Mesenchymal stem cell (in vitro differentiated cells and primary cell): ENCODE measurements at regions not wholly inside any gene's neighbourhood (a gene's known extent, or its start where the extent isn't known, plus 50 kb on each side); places are given as distances from the start of the nearest gene placed in this dataset.

Experiments used
- DNase-seq: peaks from one replicate; pipeline ENCODE4 v3.0.0-alpha.2; 2013
- H2AFZ ChIP-seq: one replicate; pipeline ENCODE4 v1.6.1; 2013; ENCODE audit warnings: low read depth, mild to moderate bottlenecking, control low read depth, inconsistent platforms, low read length, moderate library complexity
- H2AK5ac ChIP-seq: 2 replicates; pipeline ENCODE4 v1.6.1; 2013; ENCODE audit warnings: low read length, moderate library complexity, mild to moderate bottlenecking, inconsistent platforms; ENCODE audit not compliant: severe bottlenecking
- H2BK120ac ChIP-seq: one replicate; pipeline ENCODE4 v1.6.1; 2013; ENCODE audit warnings: low read depth, mild to moderate bottlenecking, inconsistent platforms, low read length, moderate library complexity
- H2BK12ac ChIP-seq, 2 experiments: one replicate each; pipeline ENCODE4 v1.6.1; 2013; ENCODE audit warnings: inconsistent platforms in 2 of 2, low read length in 2 of 2, mild to moderate bottlenecking in 2 of 2, moderate library complexity in 2 of 2, control low read depth in 1 of 2
- H2BK15ac ChIP-seq: one replicate; pipeline ENCODE4 v1.6.1; 2013; ENCODE audit warnings: mild to moderate bottlenecking, low read depth, inconsistent platforms; ENCODE audit not compliant: poor library complexity, severe bottlenecking
- H2BK5ac ChIP-seq: 2 replicates; pipeline ENCODE4 v1.6.1; 2013; ENCODE audit warnings: low read depth, mild to moderate bottlenecking, low read length, control low read depth, inconsistent platforms; ENCODE audit not compliant: poor library complexity, severe bottlenecking
- H3K14ac ChIP-seq, 2 experiments: one replicate each; pipeline ENCODE4 v1.6.1; 2013; ENCODE audit warnings: inconsistent platforms in 2 of 2, low read length in 2 of 2, control low read depth in 1 of 2, mild to moderate bottlenecking in 1 of 2, moderate library complexity in 1 of 2
- H3K18ac ChIP-seq, 2 experiments: one replicate each; pipeline ENCODE4 v1.6.1; 2013; ENCODE audit warnings: inconsistent platforms in 2 of 2, low read length in 2 of 2, control low read depth in 1 of 2, low read depth in 1 of 2, mild to moderate bottlenecking in 1 of 2
- H3K23ac ChIP-seq, 2 experiments: one replicate each; pipeline ENCODE4 v1.6.1; 2013; ENCODE audit warnings: inconsistent platforms in 2 of 2, low read length in 2 of 2, mild to moderate bottlenecking in 2 of 2, moderate library complexity in 2 of 2, control low read depth in 1 of 2
- H3K27ac ChIP-seq: 2 replicates; pipeline ENCODE4 v1.5.1; 2013; ENCODE audit warnings: mild to moderate bottlenecking, moderate library complexity, low read length, control low read depth, inconsistent platforms; ENCODE audit not compliant: poor library complexity, severe bottlenecking
- H3K27me3 ChIP-seq, 2 experiments: 2 replicates each; pipeline versions ENCODE4 v1.6.1 to v1.7.0; 2013; ENCODE audit warnings: low read length in 2 of 2, mild to moderate bottlenecking in 2 of 2, moderate library complexity in 2 of 2, control low read depth in 1 of 2, inconsistent platforms in 1 of 2; ENCODE audit not compliant: control insufficient read depth in 1 of 2, insufficient read depth in 1 of 2
- H3K36me3 ChIP-seq, 2 experiments: 2 replicates each; pipeline versions ENCODE4 v1.6.1 to v1.7.0; 2013; ENCODE audit warnings: low read length in 2 of 2, control low read depth in 1 of 2, inconsistent platforms in 1 of 2, low read depth in 1 of 2, mild to moderate bottlenecking in 1 of 2; ENCODE audit not compliant: insufficient read depth in 2 of 2, control insufficient read depth in 1 of 2
- H3K4ac ChIP-seq, 2 experiments: one replicate each; pipeline ENCODE4 v1.6.1; 2013; ENCODE audit warnings: inconsistent platforms in 2 of 2, low read length in 2 of 2, mild to moderate bottlenecking in 2 of 2, moderate library complexity in 2 of 2, control low read depth in 1 of 2, low read depth in 1 of 2
- H3K4me1 ChIP-seq: 2 replicates; pipeline ENCODE4 v1.6.1; 2013; ENCODE audit warnings: low read depth, low read length, control low read depth; ENCODE audit not compliant: control insufficient read depth, insufficient read depth
- H3K4me2 ChIP-seq: 2 replicates; pipeline ENCODE4 v1.6.1; 2013; ENCODE audit warnings: low read length, mild to moderate bottlenecking, inconsistent platforms; ENCODE audit not compliant: poor library complexity, severe bottlenecking
- H3K4me3 ChIP-seq, 2 experiments: 2 replicates each; pipeline versions ENCODE4 v1.5.1 to v1.7.0; 2013; ENCODE audit warnings: low read length in 2 of 2, mild to moderate bottlenecking in 2 of 2, control low read depth in 1 of 2, low read depth in 1 of 2; ENCODE audit not compliant: insufficient read depth in 1 of 2
- H3K79me1 ChIP-seq: replicated peaks from 2 replicates; pipeline ENCODE4 v1.6.1; 2013; ENCODE audit warnings: mild to moderate bottlenecking, control low read depth, low read length, inconsistent platforms; ENCODE audit not compliant: poor library complexity, severe bottlenecking
- H3K9ac ChIP-seq: 2 replicates; pipeline ENCODE4 v1.7.0; 2013; ENCODE audit warnings: mild to moderate bottlenecking, low read length, moderate library complexity
- H3K9me3 ChIP-seq: 2 replicates; pipeline ENCODE4 v1.7.0; 2013; ENCODE audit warnings: mild to moderate bottlenecking, low read length; ENCODE audit not compliant: control insufficient read depth
- H4K8ac ChIP-seq: one replicate; pipeline ENCODE4 v1.6.1; 2013; ENCODE audit warnings: inconsistent platforms, mild to moderate bottlenecking, low read length, moderate library complexity
- H4K91ac ChIP-seq: one replicate; pipeline ENCODE4 v1.6.1; 2013; ENCODE audit warnings: mild to moderate bottlenecking, low read length, inconsistent platforms
- WGBS: methylation state at CpG from one replicate; pipeline ENCODE4 v1.1.7; 2013; ENCODE audit warnings: mixed read lengths; 5-methylcytosine and 5-hydroxymethylcytosine counted together

DNA sequence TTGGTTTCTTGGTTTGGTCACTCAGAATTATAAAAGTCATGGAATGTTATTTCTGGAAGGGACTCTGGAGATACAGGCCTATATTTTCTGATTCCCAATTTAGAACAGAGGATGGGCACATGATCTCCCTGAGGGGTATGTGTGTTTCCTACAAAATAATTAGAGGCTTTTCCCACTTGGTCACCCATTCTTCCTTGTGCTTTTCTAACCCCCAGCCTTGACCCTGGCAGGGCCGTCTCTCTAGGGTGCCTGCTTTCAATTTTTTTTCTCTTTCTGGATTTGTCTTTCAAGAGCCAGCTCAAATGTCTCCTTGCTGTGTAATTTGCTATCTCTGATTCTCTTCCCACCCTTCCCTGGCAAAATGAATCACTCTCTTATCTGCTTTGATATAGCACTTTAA lies 131.9 kb downstream of the HLX start:
- Histone ChIP-seq H3K4me1 (peaks cover 2% of the 10 kb centered on the region), H2BK15ac (no peak overlapping the region), H3K27ac (no peak overlapping the region), H3K79me1 (no peaks in the 10 kb centered on the region), H3K9me3 (no peaks in the 10 kb centered on the region), H4K91ac (no peak overlapping the region), H3K27me3 (no peaks in the 10 kb centered on the region), H3K4me2 (no peak overlapping the region), H2AFZ (no peak overlapping the region), H3K14ac (no peak overlapping the region), H3K36me3 (no peaks in the 10 kb centered on the region), H2BK5ac (no peak overlapping the region), H3K4me3 (no peak overlapping the region), H3K18ac (no peak overlapping the region), H3K9ac (no peak overlapping the region), H3K23ac (no peak overlapping the region), H2BK120ac (no peak overlapping the region), H3K4ac (no peak overlapping the region), H2AK5ac (no peak overlapping the region), H2BK12ac (no peak overlapping the region), H4K8ac (no peak overlapping the region)
- DNase-seq: no peak
- WGBS: 68% methylated on average over 1 of the region's 1 CpG

DNA sequence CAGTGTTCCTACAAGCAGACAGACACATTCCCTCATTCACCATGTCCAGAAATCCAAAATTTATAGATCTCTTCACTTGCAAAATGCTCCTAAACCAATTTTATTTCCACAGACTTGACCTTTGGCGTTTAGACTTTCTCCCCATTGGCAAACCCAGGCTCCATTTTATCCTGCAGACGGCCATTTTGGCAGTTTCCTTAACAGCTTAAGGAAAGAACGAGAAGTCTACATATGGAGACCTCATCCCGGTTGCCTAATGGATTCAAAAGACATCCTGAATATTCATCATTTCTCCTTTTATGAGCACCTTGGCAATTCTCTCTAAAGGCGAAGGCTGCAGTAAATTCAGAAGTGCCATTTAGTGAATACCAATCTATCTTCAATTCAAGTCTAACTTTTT lies 132.9 kb downstream of the HLX start:
- 91% methylated on average over 5 of the region's 5 CpGs for WGBS

DNA sequence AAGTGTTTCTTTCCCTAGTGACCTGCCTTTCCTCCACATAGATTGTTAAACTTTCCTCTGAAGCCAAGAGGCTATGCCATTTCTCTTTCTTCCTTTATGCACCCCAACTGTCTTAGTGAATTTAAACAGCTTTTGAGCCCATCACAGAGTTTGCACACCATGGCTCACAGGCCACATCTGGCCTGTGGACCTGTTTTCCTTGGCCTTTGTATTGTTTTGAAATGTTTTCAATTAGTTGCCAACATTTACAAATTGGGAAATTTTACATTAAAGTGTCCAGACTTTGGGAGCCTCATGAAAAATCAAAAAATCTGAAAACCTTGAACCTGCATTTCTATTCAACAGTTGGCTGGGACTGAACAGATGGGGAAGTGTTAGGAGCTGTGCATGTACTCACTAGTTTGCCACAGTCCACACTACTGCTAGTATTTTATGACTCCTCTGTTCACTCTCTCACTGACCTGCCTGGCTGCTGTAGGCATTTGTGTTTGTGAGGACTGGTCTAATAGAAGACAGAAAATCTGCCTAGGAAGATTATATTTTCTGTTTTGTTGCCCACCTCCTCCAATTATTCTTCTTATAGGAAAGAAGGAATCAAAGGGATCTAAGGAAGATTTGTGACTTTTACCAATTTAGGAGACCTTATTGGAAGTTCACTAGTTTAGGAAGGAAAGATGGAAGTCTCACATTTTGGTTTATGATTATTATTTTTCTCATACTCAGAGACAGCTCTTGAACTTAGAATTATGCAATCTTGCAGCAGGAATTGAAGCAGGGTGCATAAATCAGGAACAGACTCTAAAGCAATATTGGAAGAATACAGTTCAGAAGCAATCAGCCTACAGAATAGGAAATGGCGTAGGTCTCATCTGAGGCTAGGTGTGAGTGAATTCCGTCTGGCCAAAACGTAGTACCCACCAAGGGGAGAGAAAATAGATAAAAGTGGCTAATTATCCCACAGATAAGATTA lies 134.7 kb downstream of the HLX start:
- Histone ChIP-seq H2BK5ac (no peak overlapping the region), H3K27ac (no peak overlapping the region), H3K4me3 (no peak overlapping the region), H3K4me1 (peaks cover 2% of the 10 kb centered on the region), H3K9me3 (no peaks in the 10 kb centered on the region), H3K23ac (no peak overlapping the region), H2AFZ (no peak overlapping the region), H3K4me2 (no peak overlapping the region), H3K27me3 (no peaks in the 10 kb centered on the region), H3K79me1 (no peaks in the 10 kb centered on the region), H3K36me3 (no peaks in the 10 kb centered on the region), H3K14ac (no peak overlapping the region), H3K9ac (no peak overlapping the region), H2BK12ac (no peak overlapping the region), H2BK15ac (no peak overlapping the region), H4K91ac (no peak overlapping the region), H3K18ac (no peak overlapping the region), H4K8ac (no peak overlapping the region), H2AK5ac (no peak overlapping the region), H3K4ac (no peak overlapping the region), H2BK120ac (no peak overlapping the region)
- 95% methylated on average over 3 of the region's 3 CpGs for WGBS
- no peak for DNase-seq

More for the DNA sequence above, 132.9 kb downstream of the HLX start:
- Histone ChIP-seq H3K4me3 (no peak overlapping the region), H3K23ac (no peak overlapping the region), H3K9me3 (no peaks in the 10 kb centered on the region), H3K36me3 (no peaks in the 10 kb centered on the region), H3K4me1 (peaks cover 2% of the 10 kb centered on the region), H4K8ac (no peak overlapping the region), H3K18ac (no peak overlapping the region), H2BK120ac (no peak overlapping the region), H3K79me1 (no peaks in the 10 kb centered on the region), H3K14ac (no peak overlapping the region), H3K27ac (no peak overlapping the region), H3K4ac (no peak overlapping the region), H3K27me3 (no peaks in the 10 kb centered on the region), H3K4me2 (no peak overlapping the region), H4K91ac (no peak overlapping the region), H2BK12ac (no peak overlapping the region), H2AK5ac (no peak overlapping the region), H3K9ac (no peak overlapping the region), H2AFZ (no peak overlapping the region), H2BK15ac (no peak overlapping the region), H2BK5ac (no peak overlapping the region)
- no peak for DNase-seq

DNA sequence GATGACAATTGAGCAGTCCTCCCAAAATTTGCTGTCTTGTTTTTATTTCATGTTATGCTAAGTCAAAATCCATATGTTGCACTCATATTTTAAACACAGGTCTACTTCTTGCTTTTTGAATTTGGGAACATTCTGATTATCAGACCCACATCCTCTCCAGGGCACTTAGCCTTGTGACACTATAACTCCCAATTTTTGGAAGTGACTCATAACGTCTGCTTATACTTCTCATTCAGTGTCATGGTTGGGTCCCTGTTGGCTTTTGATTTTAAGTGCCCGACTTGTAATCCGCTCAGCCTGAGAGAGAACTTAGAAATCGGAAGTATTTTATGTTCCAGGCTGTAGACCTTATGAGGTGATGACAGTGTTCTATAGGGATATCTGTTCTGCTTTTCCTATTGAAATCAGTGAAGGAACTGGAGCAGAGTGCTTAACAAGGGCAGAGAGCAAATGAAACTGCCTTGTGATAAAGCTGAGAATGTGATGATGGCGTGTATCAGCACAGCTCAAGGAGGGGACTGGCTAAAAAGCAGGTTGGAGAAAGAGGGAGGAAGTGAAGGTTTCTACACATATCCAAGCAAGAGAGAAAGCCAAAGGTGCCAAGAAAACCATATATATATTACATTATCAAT lies 136.0 kb downstream of the HLX start:
- Histone ChIP-seq H4K91ac (no peak overlapping the region), H3K79me1 (no peaks in the 10 kb centered on the region), H3K9ac (no peak overlapping the region), H3K36me3 (no peaks in the 10 kb centered on the region), H3K18ac (no peak overlapping the region), H3K9me3 (no peaks in the 10 kb centered on the region), H2BK120ac (no peak overlapping the region), H2AK5ac (no peak overlapping the region), H3K4me3 (no peak overlapping the region), H2BK5ac (no peak overlapping the region), H2BK12ac (no peak overlapping the region), H3K4ac (no peak overlapping the region), H3K27me3 (no peaks in the 10 kb centered on the region), H3K14ac (no peak overlapping the region), H3K27ac (no peak overlapping the region), H3K23ac (no peak overlapping the region), H3K4me1 (peaks cover 2% of the 10 kb centered on the region), H2AFZ (no peak overlapping the region), H3K4me2 (no peak overlapping the region), H2BK15ac (no peak overlapping the region), H4K8ac (no peak overlapping the region)
- 74% methylated on average over 5 of the region's 5 CpGs for WGBS
- no peak for DNase-seq
